ENCODE measurements at regions not wholly inside any gene's neighbourhood (a gene's known extent, or its start where the extent isn't known, plus 50 kb on each side); places are given as distances from the start of the nearest gene placed in this dataset.

DNA sequence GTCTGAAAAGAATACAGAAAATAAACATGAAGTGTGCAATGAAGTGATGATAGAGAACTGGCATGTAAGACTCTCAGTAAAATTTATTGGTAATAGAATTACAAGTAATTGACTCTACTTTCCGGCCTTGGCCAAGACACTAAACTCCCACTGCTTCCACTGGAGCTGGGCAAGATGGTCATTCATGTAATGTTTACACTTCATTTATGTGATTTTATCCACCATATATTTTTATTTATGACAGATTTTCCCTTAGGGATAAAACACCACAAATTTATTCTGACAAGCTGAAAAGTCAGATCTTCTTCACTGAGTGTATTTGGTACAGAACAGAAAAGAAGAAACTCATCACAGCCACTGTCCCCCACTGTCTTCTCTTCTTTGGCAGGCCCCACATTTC lies 191.9 kb downstream of the SLC39A8 start:
- Histone ChIP-seq H3K27me3 (ENCODE audit: insufficient read depth, low read depth, severe bottlenecking) (no peaks in the 10 kb centered on the region), H3K36me3 (no peaks in the 10 kb centered on the region), H3K27ac (no peak overlapping the region), H3K9me3 (ENCODE audit: severe bottlenecking) (no peaks in the 10 kb centered on the region), H3K4me3 (ENCODE audit: low read depth, low read length) (no peak overlapping the region)
- TF ChIP-seq CTCF (IDR thresholded peaks at IDR 0.05; ENCODE audit: low read depth, low read length), result no peak
- no peak for DNase-seq

DNA sequence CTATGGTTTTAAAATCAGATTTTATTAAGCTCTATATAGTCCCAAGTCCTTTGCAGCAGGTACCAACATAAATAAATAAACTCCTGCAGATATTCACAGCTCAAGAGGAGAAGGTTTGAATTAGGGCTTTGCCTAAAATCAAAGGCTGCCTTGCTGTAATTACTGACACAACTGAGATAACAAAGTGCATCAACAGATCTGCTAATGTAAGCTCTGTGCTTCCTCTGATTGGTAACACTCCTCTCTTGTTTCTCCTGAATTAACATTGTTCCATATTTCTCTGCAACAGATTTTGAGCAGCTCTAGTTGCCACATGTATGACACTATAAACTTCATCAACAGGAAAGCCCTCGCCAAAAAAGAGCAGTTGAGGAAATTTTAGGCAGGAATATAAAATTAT lies 193.6 kb downstream of the SLC39A8 start:
- DNase-seq, result no peak
- TF ChIP-seq CTCF (IDR thresholded peaks at IDR 0.05; ENCODE audit: low read depth, low read length), result no peak

DNA sequence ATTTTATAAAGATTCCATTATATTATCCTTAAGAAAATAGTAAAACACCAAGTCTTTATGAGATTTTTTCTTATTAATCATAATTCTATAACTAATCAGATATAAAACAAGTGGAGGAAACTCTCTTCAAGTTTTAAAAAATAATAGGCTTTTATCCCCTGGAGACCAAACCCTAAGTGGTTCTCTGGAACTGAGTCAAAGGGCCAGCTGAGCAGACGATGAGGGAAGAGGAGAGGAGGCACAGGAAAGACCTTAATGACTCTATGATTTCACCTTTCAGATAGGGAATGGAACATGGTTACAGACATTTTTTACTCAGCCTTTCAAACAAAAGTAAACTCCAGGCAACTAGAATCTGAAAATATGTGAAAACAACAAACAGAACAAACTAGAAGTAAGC lies 201.8 kb downstream of the SLC39A8 start:
- Histone ChIP-seq H3K36me3 (no peaks in the 10 kb centered on the region), H3K9me3 (ENCODE audit: severe bottlenecking) (no peaks in the 10 kb centered on the region), H3K4me3 (ENCODE audit: low read depth, low read length) (no peak overlapping the region), H3K27me3 (ENCODE audit: insufficient read depth, low read depth, severe bottlenecking) (no peaks in the 10 kb centered on the region), H3K27ac (no peak overlapping the region)
- DNase-seq, result no peak
- no peak for TF ChIP-seq CTCF (IDR thresholded peaks at IDR 0.05; ENCODE audit: low read depth, low read length)

More for the DNA sequence above, 193.6 kb downstream of the SLC39A8 start:
- Histone ChIP-seq H3K4me3 (ENCODE audit: low read depth, low read length) (no peak overlapping the region), H3K36me3 (no peaks in the 10 kb centered on the region), H3K27me3 (ENCODE audit: insufficient read depth, low read depth, severe bottlenecking) (no peaks in the 10 kb centered on the region), H3K9me3 (ENCODE audit: severe bottlenecking) (no peaks in the 10 kb centered on the region), H3K27ac (no peak overlapping the region)

DNA sequence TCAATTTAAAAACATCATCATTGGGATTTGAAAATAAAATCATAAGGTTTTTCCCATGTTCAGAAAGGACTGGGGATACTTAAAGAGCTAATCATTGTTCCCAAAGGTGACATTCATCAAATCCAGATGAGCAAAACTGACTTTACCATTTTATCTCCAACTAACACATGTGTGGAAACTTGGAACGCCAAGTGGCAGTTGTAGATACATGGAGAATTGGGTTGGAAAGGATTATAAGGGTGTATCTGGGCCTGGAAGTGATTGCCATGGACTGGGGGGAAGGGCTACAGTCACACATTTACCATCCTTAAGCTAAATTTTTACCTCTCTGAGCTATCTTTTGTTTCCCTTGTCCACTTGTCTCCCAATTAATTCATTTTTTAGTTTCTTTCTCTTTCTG lies 203.4 kb downstream of the SLC39A8 start:
- Histone ChIP-seq H3K4me3 (ENCODE audit: low read depth, low read length) (no peak overlapping the region), H3K36me3 (no peaks in the 10 kb centered on the region), H3K27ac (no peak overlapping the region), H3K27me3 (ENCODE audit: insufficient read depth, low read depth, severe bottlenecking) (no peaks in the 10 kb centered on the region), H3K9me3 (ENCODE audit: severe bottlenecking) (no peaks in the 10 kb centered on the region)
- no peak for DNase-seq
- no peak for TF ChIP-seq CTCF (IDR thresholded peaks at IDR 0.05; ENCODE audit: low read depth, low read length)

- H3K4me3 ChIP-seq (ENCODE audit: low read depth, low read length), result no peak overlapping the region
- TF ChIP-seq CTCF (IDR thresholded peaks at IDR 0.05; ENCODE audit: low read depth, low read length), result no peak
- DNase-seq, result no peak
- H3K27ac ChIP-seq, result no peak overlapping the region
- H3K9me3 ChIP-seq (ENCODE audit: severe bottlenecking), result no peaks in the 10 kb centered on the region
- no peaks in the 10 kb centered on the region for H3K27me3 ChIP-seq (ENCODE audit: insufficient read depth, low read depth, severe bottlenecking)
- H3K36me3 ChIP-seq, result no peaks in the 10 kb centered on the region
These were observed 205.3 kb downstream of the SLC39A8 start for GRCh38 chr4:102139932-102140331.

DNA sequence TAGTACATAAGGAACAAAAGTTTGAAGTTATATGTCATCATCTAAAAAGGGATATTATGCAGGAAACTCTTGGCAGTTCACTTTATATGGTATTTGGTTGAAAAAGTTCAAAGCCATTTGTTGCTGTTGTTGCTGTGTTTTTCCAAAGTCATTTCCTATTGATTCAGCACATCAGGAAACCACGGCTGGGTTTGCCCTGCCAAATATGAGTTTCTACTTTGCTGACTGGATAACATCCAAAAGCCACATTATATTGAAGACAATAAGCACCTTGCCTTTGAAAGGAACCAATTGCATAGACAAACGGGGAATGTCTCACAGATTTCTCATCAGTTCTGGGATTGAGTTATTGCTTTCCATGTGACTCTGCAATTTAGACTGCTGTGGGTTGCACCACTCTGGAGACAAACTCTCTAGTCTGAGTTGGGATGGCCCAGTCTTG lies 206.1 kb downstream of the SLC39A8 start:
- H3K9me3 ChIP-seq (ENCODE audit: severe bottlenecking), result no peaks in the 10 kb centered on the region
- no peak for DNase-seq
- no peaks in the 10 kb centered on the region for H3K27me3 ChIP-seq (ENCODE audit: insufficient read depth, low read depth, severe bottlenecking)
- H3K27ac ChIP-seq, result no peak overlapping the region
- TF ChIP-seq CTCF (IDR thresholded peaks at IDR 0.05; ENCODE audit: low read depth, low read length), result no peak
- no peak overlapping the region for H3K4me3 ChIP-seq (ENCODE audit: low read depth, low read length)
- no peaks in the 10 kb centered on the region for H3K36me3 ChIP-seq

All from WERI-Rb-1 (cell line).